ENCODE measurements at regions not wholly inside any gene's neighbourhood (a gene's known extent, or its start where the extent isn't known, plus 50 kb on each side); places are given as distances from the start of the nearest gene placed in this dataset.

DNA sequence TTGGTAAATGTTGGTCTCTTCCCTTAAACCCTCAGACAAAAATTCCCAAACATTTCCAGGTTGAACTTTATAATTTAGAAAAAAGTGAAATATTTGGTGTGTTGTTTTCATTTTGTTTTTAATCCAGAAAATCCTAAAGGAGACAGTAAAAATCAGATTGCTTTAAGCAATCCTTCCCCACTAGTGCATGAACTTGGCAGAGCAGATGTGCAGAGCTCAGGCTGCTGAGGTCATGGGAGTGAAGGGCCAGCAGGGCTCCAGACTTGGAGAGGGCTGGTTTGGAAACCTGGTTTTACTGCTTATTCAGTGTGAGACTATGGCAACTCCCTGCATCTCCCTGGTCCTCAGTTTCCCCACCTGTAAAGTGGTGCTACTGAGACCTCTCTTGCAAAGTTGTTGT, 66.7 kb upstream of the TEX51 start:
- DNase-seq (ENCODE audit: low read depth), result no peak
- H3K36me3 ChIP-seq (ENCODE audit: control insufficient read depth, insufficient read depth, low read length), result no peaks in the 10 kb centered on the region
- TF ChIP-seq, protein P1, sequence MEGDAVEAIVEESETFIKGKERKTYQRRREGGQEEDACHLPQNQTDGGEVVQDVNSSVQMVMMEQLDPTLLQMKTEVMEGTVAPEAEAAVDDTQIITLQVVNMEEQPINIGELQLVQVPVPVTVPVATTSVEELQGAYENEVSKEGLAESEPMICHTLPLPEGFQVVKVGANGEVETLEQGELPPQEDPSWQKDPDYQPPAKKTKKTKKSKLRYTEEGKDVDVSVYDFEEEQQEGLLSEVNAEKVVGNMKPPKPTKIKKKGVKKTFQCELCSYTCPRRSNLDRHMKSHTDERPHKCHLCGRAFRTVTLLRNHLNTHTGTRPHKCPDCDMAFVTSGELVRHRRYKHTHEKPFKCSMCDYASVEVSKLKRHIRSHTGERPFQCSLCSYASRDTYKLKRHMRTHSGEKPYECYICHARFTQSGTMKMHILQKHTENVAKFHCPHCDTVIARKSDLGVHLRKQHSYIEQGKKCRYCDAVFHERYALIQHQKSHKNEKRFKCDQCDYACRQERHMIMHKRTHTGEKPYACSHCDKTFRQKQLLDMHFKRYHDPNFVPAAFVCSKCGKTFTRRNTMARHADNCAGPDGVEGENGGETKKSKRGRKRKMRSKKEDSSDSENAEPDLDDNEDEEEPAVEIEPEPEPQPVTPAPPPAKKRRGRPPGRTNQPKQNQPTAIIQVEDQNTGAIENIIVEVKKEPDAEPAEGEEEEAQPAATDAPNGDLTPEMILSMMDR (IDR thresholded peaks at IDR 0.05; ENCODE audit: insufficient read depth, low read length, poor library complexity, severe bottlenecking), result no peak
- H3K27me3 ChIP-seq (ENCODE audit: control insufficient read depth, insufficient read depth, low read length), result no peaks in the 10 kb centered on the region
- H3K4me3 ChIP-seq (ENCODE audit: low read depth, low read length), result no peak overlapping the region

DNA sequence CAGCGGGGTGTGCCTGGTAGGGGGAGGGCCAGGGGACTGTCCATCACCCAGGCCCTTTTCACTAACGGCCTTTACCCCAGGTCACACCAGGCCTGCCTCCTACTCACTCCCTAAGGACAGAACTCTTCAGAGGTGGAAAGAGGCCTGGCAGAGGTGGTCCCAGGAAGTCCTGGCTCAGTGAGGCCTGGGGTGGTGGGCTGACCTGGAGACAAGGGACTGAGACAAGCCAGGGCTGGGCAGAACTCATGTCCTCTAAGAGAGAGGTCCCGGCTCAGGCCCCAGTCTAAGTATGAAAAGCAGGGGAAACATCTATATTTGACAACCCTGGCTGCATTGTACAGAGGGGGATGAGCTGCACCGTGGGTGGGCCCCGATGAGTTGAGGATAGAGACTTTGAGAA, 65.9 kb upstream of the TEX51 start:
- TF ChIP-seq, protein P1 (IDR thresholded peaks at IDR 0.05; ENCODE audit: insufficient read depth, low read length, poor library complexity, severe bottlenecking), result no peak
- DNase-seq (ENCODE audit: low read depth), result no peak

DNA sequence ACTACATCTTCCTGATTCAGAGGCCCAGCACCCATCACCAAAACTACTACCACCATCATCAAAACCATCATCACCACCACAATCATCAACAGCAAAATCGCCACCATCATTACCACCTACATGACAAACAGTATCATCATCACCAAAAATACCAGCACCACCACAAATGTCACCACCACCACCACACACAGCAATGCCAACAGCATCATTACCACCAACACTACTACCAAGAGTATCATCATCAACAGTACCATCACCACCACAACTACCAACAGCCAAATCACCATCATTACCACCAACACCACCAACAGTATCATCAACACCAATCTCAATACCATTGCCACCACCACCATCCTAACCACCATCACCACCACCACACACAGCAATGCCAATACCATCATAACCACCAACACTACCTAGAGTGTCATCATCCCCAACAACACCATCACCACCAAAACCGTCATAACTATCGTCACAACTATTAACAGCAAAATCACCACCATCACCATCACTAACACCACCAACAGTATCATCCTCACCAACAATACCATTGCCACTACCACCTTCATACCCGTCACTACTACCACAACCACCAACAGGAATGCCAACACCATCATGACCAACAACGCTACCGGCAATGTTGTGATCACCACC, 64.6 kb upstream of the TEX51 start:
- TF ChIP-seq, protein P1 (IDR thresholded peaks at IDR 0.05; ENCODE audit: insufficient read depth, low read length, poor library complexity, severe bottlenecking), result no peak
- no peaks in the 10 kb centered on the region for H3K27me3 ChIP-seq (ENCODE audit: control insufficient read depth, insufficient read depth, low read length)
- no peaks in the 10 kb centered on the region for H3K36me3 ChIP-seq (ENCODE audit: control insufficient read depth, insufficient read depth, low read length)
- no peak for DNase-seq (ENCODE audit: low read depth)
- no peak overlapping the region for H3K4me3 ChIP-seq (ENCODE audit: low read depth, low read length)

More for the DNA sequence above, 65.9 kb upstream of the TEX51 start:
- Histone ChIP-seq H3K27me3 (ENCODE audit: control insufficient read depth, insufficient read depth, low read length) (no peaks in the 10 kb centered on the region), H3K4me3 (ENCODE audit: low read depth, low read length) (no peak overlapping the region), H3K36me3 (ENCODE audit: control insufficient read depth, insufficient read depth, low read length) (no peaks in the 10 kb centered on the region)

DNA sequence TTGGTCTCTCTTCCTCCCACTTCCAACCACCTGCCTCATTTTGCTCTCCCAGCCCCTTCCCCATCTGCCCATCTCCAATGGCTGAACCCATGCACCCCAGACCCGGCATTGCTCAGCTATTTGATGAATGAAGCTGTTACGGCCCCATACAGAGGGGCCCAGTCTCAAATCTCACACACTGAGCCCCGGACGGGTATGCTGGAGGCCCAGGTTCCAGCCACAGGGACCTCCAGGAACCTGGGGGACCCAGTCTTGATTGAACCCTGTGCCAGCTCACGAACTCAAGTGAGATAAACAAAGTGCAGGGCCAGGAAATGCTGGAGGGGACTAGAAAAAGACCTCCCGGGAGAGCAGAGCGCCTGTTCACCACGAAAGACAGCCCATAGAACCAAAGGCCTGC, 63.4 kb upstream of the TEX51 start:
- DNase-seq (ENCODE audit: low read depth), result no peak
- Histone ChIP-seq H3K4me3 (ENCODE audit: low read depth, low read length) (no peak overlapping the region), H3K27me3 (ENCODE audit: control insufficient read depth, insufficient read depth, low read length) (no peaks in the 10 kb centered on the region), H3K36me3 (ENCODE audit: control insufficient read depth, insufficient read depth, low read length) (no peaks in the 10 kb centered on the region)
- TF ChIP-seq, protein P1 (IDR thresholded peaks at IDR 0.05; ENCODE audit: insufficient read depth, low read length, poor library complexity, severe bottlenecking), result no peak

DNA sequence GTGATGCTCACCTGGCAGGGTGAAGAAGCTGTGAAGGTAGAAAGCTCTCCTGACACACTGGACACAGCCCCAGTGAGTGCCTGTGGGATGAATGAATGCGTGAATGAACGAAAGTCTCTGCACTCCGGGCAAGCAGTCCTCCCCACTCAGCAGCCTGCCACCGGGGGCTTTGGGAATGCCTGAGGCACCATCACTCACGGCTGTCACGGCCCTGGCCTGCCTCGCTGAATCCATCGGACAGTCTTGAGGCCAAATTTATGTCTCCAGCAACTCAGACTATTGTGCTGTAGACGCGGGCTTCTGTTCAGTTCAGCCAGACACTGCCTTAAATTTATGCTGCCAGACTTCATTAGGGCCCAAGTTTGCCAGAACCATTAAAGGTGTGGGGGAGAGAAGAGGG, 62.9 kb upstream of the TEX51 start:
- DNase-seq (ENCODE audit: low read depth), result no peak
- TF ChIP-seq, protein P1 (IDR thresholded peaks at IDR 0.05; ENCODE audit: insufficient read depth, low read length, poor library complexity, severe bottlenecking), result no peak

More for the DNA sequence above, 62.9 kb upstream of the TEX51 start:
- Histone ChIP-seq H3K27me3 (ENCODE audit: control insufficient read depth, insufficient read depth, low read length) (no peaks in the 10 kb centered on the region), H3K4me3 (ENCODE audit: low read depth, low read length) (no peak overlapping the region), H3K36me3 (ENCODE audit: control insufficient read depth, insufficient read depth, low read length) (no peaks in the 10 kb centered on the region)

Measured in kidney epithelial cell (primary cell).